ENCODE measurements at regions not wholly inside any gene's neighbourhood (a gene's known extent, or its start where the extent isn't known, plus 50 kb on each side); places are given as distances from the start of the nearest gene placed in this dataset.

- DNase-seq, result no peak
- H3K4me1 Mint-ChIP-seq (ENCODE audit: low read depth, unreplicated experiment), result peaks cover 45% of the 10 kb centered on the region
- H3K36me3 Mint-ChIP-seq (ENCODE audit: unreplicated experiment), result no peaks in the 10 kb centered on the region
- H3K27me3 Mint-ChIP-seq (ENCODE audit: unreplicated experiment), result peaks cover 2% of the 10 kb centered on the region
- no peak overlapping the region for H3K4me3 Mint-ChIP-seq (ENCODE audit: unreplicated experiment)
- no peak for TF ChIP-seq CTCF (IDR thresholded peaks at IDR 0.05; ENCODE audit: partially characterized antibody, unreplicated experiment)
- peak overlapping the region; percentile 90 for H3K27ac Mint-ChIP-seq (ENCODE audit: unreplicated experiment)
- peaks cover 4% of the 10 kb centered on the region for H3K9me3 Mint-ChIP-seq (ENCODE audit: unreplicated experiment)
Measured at GRCh38 chr5:4198461-4198860, 602.8 kb downstream of the IRX1 start.

DNA sequence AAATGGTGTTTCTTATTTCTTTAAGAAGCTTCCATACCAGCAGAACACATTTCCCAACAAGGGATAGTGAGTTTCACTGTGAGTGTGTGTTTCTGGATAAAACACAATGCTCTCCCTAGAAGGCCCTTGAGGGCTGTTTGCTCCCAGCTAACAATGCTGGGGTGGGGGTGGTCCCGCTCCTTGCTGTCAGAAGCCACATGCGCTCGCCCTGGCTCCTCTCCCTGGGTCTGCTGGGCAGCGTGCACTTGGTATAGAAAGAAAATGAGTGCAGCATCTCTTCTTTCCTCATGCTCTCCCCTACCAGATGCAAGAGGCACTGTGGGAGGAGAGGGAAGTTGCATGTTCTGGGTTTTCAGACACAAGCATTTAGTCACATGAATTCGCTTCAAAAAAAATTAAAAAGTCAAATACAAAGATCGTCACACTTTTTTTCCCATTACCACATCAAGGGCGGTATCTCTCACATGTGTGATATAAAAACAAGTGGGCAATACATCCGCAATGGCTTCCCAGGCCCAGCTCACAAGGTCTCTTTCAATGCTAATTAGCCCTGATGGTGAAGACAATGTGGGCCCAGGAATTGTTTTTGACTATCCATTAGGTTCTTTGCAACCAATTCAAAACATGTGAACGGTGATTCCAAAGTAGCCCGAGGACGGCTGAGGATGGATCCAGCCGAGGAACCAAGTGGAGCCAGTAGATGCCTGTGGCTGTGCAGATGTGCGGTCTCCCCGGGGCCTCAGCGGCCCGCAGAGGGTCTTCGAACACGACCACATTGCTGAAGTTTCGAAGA is 603.6 kb downstream of the IRX1 start:
- Mint-ChIP-seq H3K27ac (ENCODE audit: unreplicated experiment) (peak overlapping the region; percentile 90), H3K27me3 (ENCODE audit: unreplicated experiment) (peaks cover 2% of the 10 kb centered on the region), H3K4me3 (ENCODE audit: unreplicated experiment) (no peak overlapping the region), H3K4me1 (ENCODE audit: low read depth, unreplicated experiment) (peaks cover 41% of the 10 kb centered on the region), H3K36me3 (ENCODE audit: unreplicated experiment) (no peaks in the 10 kb centered on the region), H3K9me3 (ENCODE audit: unreplicated experiment) (peaks cover 4% of the 10 kb centered on the region)
- TF ChIP-seq CTCF (IDR thresholded peaks at IDR 0.05; ENCODE audit: partially characterized antibody, unreplicated experiment), result no peak
- no peak for DNase-seq

DNA sequence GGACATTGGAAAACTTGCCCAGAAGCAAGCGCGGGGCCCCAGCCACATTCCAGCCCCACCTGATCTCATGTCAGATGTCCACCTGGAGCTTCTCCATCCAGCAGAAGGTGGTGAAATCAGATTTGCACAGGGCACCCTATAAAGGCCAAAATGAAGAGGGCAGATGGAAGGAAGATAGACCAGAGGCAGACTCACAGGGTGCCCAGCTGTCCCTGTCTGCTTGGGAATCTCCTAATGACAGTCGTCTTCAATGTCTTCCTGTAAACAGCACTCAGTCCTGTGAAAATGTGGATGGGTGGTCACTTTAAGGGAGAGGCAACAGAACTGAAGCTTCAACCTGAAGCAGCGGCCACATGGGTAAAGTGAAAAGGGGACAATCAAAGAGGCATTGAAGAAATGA is 607.5 kb downstream of the IRX1 start:
- Mint-ChIP-seq H3K9me3 (ENCODE audit: unreplicated experiment) (peaks cover 4% of the 10 kb centered on the region), H3K4me3 (ENCODE audit: unreplicated experiment) (no peak overlapping the region), H3K36me3 (ENCODE audit: unreplicated experiment) (no peaks in the 10 kb centered on the region), H3K4me1 (ENCODE audit: low read depth, unreplicated experiment) (peaks cover 29% of the 10 kb centered on the region), H3K27ac (ENCODE audit: unreplicated experiment) (no peak overlapping the region), H3K27me3 (ENCODE audit: unreplicated experiment) (peaks cover 4% of the 10 kb centered on the region)
- no peak for TF ChIP-seq CTCF (IDR thresholded peaks at IDR 0.05; ENCODE audit: partially characterized antibody, unreplicated experiment)
- DNase-seq, result no peak

GRCh38 chr5:4204276-4205141 is 608.9 kb downstream of the IRX1 start:
- H3K9me3 Mint-ChIP-seq (ENCODE audit: unreplicated experiment), result peaks cover 1% of the 10 kb centered on the region
- H3K4me3 Mint-ChIP-seq (ENCODE audit: unreplicated experiment), result no peak overlapping the region
- no peak overlapping the region for H3K27ac Mint-ChIP-seq (ENCODE audit: unreplicated experiment)
- no peak for DNase-seq
- H3K27me3 Mint-ChIP-seq (ENCODE audit: unreplicated experiment), result peaks cover 4% of the 10 kb centered on the region
- TF ChIP-seq CTCF (IDR thresholded peaks at IDR 0.05; ENCODE audit: partially characterized antibody, unreplicated experiment), result no peak
- H3K4me1 Mint-ChIP-seq (ENCODE audit: low read depth, unreplicated experiment), result peaks cover 18% of the 10 kb centered on the region
- no peaks in the 10 kb centered on the region for H3K36me3 Mint-ChIP-seq (ENCODE audit: unreplicated experiment)

DNA sequence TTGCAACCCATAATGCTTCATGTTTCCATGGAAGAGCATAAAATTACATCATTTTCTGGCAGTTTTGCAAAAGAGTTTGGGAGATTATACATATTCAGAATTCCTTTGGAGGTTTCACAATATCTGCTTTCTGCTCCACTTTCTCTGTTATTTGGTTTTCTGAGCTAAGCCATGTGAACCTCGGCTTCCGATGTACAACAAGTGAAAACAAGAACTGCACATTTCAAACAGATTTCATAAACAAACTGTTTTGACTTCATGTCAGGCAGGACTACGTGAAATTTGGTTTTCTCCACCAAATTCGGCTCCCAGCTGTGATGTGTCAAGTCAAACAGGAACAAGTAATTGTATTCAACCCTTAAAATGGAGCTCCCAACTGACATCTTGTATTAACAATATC is 609.8 kb downstream of the IRX1 start:
- Mint-ChIP-seq H3K27ac (ENCODE audit: unreplicated experiment) (no peak overlapping the region), H3K27me3 (ENCODE audit: unreplicated experiment) (peaks cover 4% of the 10 kb centered on the region), H3K4me3 (ENCODE audit: unreplicated experiment) (no peak overlapping the region), H3K9me3 (ENCODE audit: unreplicated experiment) (peaks cover 1% of the 10 kb centered on the region), H3K4me1 (ENCODE audit: low read depth, unreplicated experiment) (peaks cover 15% of the 10 kb centered on the region), H3K36me3 (ENCODE audit: unreplicated experiment) (no peaks in the 10 kb centered on the region)
- no peak for DNase-seq
- no peak for TF ChIP-seq CTCF (IDR thresholded peaks at IDR 0.05; ENCODE audit: partially characterized antibody, unreplicated experiment)

Data from glutamatergic neuron (in vitro differentiated cells).